GM21576 (cell line): ENCODE measurements at regions not wholly inside any gene's neighbourhood (a gene's known extent, or its start where the extent isn't known, plus 50 kb on each side); places are given as distances from the start of the nearest gene placed in this dataset.
"Not testable (repeated sequence)": the region's sequence is repeated elsewhere in the genome, so short reads cannot be mapped to it uniquely, and the experiment has no call there.

ENCODE experiments used
- ATAC-seq: cut with Tn5 transposase; IDR thresholded peaks from one replicate; pipeline ENCODE4 v1.9.1; 2021; ENCODE audit warnings: mild to moderate bottlenecking, moderate library complexity; ENCODE audit not compliant: unreplicated experiment

DNA sequence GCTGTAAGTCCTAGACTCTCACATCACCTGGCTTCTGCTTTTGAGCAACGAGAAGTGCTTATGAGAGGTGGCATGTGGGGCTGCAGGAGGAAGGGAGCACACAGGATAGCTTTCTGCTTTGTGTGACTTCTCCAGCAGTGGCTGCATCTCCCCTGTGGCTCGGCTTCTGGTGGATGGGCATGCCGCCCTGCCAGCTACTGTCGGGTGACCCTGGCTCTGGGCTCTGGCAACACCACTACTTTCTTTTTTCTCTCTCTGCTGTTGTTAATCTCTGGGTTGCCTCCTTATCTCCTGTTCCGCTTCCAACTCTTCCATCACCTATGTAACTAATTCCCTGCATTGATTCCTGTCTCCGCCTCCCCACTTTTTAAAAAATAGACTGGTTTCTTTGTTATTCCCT is 209.1 kb upstream of the DAAM1 start:
- no peak for ATAC-seq

DNA sequence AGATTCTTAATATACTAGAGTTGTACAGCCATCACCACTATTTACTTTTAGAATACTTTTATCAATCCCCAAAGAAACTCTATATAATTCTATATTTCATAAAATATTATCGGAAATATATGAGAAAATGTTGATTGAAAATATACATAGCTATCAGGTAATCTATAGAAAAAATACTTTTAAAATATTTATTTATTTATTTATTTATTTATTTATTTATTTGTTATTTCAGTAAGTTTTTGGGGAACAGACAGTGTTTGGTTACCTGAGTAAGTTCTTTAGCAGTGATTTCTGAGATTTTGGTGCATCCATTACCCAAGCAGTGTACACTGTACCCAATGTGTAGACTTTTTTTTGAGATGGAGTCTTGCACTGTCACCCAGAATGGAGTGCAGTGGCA is 206.6 kb upstream of the DAAM1 start:
- no peak for ATAC-seq

DNA sequence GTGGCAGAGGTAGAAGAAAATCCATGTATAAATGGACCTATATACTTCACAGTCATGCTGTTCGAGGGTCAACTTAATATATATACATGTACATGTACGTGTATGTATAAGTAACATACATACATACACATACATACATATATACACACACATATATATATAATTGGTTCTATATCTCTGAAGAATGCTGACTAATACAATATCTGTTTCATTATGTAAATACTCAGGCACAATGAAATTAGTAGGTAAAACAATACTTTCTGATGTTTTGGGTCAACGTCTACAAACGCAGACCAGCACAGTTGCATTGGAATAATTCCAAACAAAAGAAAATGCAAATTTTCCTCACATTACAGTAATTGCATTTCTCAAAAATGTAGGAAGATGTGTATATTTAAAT is 202.7 kb upstream of the DAAM1 start:
- ATAC-seq = no peak

DNA sequence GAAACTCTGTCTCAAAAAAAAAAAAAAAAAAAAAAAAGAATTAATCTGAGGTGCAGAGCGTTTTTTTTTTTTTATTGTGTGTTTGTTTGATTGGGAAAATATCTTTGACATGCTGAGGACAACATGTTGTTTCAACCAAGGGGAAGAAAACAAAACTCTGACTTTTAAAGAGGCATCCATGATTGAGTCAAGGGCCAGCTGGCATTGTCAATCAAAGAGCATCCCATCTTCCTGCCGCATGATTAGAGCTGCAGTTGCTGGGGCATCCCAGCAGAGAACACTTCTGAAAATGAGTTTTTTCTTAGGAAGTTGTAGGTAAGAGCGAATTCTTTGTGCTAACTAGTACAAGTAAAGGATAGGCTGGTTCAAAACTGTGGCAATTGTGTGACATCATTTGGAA is 200.9 kb upstream of the DAAM1 start:
- ATAC-seq = no peak

DNA sequence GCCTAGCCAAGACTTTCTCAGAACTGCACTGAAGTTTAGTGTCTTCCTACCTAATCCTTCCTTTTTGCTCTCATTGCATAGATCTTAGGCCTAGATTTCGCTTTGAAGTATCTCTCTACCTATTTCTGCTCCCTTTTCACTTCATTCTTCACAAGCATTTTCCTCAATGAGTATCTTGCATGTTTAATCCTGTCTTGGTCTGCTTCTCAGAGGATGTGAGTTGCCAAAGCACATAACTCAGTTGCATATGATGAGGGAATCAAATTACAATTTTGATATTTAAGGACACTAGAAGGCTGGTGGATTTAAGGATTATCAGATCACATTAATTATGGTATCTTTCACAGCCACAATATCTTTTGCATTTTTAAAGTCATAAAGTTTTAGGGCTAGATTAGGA is 195.5 kb upstream of the DAAM1 start:
- ATAC-seq = no peak

- ATAC-seq = no peak
These were observed 194.3 kb upstream of the DAAM1 start for GRCh38 chr14:58994130-58994529.

- ATAC-seq = no peak
These were observed 184.5 kb upstream of the DAAM1 start for GRCh38 chr14:59004012-59004411.

DNA sequence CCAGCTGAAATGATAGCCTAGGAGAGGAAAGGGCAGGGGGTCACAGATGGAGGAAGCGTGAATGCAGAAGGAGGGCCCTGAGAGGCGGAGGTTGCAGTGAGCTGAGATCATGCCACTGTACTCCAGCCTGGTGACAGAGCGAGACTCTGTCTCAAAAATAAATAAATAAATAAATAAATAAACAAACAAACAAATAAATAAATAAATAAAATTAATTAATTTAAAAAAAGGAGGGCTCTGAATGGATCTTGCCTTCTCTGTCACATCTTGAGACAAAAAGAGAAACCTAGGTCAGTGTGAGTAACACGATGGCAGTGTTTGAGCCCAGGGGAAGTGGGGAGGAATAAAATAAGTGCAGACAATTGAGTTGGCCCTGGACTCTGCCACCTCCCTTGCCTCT is 182.3 kb upstream of the DAAM1 start:
- ATAC-seq = not testable (repeated sequence)

GRCh38 chr14:59009967-59010366 is 178.5 kb upstream of the DAAM1 start:
- ATAC-seq = no peak

DNA sequence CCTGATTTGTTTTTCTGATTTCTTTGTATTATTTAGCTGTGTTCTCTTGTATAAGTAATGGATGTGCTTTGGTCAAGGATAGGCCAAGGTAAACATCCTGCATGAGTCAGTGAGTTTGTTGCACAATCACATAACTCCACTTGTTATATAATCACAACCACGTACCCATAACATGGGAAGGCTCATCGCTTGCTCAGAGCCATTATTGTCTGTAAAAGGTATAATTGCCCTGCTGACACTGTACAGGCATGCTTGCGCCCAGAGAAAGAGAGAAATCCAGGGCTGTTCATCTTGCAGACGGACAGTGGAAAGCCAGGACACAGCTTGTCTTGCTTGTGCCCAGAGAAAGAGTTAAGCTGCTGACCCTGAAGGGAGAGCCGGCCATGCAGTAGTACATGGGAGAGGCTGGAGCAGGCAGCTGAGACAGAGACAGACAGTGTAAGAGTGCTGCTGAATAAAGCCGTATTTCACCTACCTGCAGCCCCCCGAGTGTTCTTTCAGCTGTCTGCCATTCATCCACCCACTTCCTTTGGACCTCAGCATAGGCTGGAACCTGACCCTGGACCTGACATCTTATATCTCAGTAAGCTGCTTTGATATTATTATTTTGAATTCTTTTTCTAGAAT is 174.7 kb upstream of the DAAM1 start:
- no peak for ATAC-seq

GRCh38 chr14:59015482-59015881 is 173.0 kb upstream of the DAAM1 start:
- no peak for ATAC-seq

- ATAC-seq = no peak
These were observed 171.0 kb upstream of the DAAM1 start for GRCh38 chr14:59017285-59017965.

DNA sequence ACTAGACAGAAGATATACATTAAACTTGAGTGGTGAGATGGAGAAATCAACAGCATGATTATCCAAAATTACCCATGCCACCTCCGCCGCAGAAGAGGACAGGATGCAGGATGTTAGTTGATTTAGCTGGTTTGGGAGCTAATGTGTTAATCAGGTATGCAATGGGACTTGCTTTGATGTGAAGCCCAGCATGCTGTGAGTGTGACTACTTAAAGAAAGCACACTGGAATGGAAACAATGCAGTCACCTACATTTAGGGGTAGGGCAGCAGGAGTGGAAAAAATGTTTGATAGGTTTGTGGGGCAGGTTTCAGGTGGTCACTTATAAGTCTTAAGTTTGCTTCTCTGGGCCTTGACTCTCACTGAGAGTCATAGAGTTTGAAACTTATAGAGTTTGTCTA is 170.0 kb upstream of the DAAM1 start:
- no peak for ATAC-seq

GRCh38 chr14:59018978-59019377 is 169.5 kb upstream of the DAAM1 start:
- ATAC-seq = no peak

DNA sequence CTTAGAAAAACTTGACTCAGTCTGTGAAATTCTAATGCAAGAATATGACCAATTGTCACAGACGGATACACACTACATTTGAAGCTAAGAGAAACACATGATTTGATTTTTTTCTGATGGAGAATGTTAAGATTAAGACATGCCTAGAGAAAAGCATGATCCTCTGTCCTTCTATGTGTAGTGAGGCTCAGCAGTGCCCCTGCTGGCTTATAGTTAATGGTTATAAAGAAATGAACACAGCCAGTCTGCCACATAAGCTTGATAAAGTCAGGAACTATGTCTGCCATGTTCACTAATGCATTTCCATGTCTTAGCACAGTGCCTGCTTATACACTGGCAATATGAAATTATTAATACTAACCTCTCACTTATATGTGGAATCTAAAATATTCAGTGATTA is 168.1 kb upstream of the DAAM1 start:
- ATAC-seq = no peak

DNA sequence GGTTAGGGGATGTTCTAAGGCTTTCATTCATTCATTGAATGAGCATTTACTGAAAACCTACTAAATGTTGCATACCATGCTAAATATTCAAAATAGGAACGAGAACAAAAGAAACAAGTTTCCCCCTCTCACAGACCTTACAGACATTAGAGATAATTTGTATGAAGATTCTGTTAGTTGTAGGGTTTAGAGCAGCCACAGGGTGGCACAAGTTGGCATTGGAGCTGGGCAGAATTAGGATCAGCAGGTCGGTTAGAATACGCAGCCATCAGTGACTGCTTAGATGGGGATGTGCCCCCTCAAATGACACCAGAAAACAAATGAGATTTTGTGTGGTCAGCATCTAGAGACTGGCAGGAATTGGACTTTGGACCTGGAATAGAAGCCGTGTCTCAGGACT is 166.3 kb upstream of the DAAM1 start:
- ATAC-seq = no peak

DNA sequence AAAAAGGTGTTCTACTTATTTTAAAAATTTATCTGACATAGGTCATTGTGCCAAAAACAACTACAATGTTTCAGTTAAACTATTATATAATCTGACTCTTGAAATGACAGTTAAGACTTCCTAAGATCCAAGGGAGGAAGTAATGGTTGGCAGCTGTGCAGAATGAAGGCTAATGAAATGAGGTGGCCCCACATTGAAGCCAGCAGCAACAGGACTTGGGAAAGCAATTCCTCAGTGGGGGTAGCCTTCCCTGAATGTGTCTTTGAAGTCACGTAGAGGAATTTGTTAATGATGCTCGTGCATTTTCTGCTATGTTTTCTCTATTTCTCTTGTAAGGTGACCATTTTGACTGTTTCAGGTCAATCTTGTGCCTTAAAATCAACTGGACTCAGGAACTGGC is 162.4 kb upstream of the DAAM1 start:
- ATAC-seq = no peak

DNA sequence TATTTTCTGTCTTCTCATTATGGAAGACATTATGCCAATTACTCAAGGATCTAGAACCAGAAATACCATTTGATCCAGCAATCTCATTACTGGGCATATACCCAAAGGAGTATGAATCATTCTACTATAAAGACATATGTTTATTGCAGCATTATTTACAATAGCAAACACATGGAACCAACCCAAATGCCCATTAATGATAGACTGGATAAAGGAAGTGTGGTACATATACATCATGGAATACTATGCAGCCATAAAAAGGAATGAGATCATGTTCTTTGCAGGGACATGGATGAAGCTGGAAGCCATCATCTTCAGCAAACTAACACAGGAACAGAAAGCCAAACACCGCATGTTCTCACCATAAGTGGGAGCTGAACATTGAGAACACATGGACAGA is 161.8 kb upstream of the DAAM1 start:
- not testable (repeated sequence) for ATAC-seq

DNA sequence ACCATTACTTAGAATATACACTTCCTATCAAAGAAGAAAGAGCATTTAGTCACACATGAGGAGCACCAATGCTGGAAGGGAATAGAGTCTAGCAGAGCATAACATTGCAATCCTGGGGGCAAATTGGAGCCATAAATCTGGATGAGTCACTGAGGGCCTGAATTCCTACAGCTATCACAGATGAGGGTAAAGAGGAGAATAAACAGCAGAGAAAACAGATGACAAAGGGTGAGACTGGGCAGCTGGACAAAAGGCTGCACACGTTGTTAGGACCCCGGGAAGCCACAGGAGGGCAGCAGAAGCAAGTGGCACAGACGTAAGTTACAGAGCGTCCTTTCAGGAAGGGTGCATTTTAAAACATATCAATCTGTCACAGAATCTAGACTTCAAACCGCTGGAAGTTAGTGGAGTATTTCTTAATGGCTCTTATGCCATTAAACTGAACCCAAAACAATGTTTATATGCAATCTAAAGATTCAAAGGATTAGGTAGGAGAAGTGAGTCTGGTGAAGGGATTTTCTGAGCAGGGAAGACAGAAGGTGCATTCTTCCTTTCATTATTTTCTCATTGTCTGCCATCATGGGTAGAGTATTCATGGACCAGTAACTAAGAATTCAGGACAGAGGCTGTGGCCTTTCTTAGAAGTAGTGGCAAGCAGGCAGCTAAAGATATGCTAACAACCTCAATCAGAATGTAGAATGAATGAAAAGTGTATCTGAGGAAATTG is 159.8 kb upstream of the DAAM1 start:
- ATAC-seq = peak; percentile 88

DNA sequence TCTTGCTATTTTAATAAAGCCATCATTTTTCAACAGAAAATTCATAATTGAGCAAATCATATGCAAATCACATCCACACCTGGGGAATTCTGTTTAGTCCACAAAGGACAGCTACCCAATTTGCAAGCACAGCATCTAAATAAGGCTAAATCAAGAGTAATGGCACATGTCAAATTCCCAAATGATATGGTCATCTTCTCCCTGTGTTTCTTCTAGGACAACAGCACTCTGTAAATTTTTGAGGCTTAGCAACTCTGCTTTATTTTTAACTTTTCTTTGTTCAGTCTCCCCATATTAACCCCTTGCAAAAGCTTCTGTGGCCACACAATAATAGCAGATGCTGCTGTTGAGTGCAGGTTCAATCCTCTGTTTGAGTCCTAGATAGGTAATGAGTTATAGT is 155.6 kb upstream of the DAAM1 start:
- no peak for ATAC-seq

GRCh38 chr14:59036134-59036533 is 152.3 kb upstream of the DAAM1 start:
- no peak for ATAC-seq

GRCh38 chr14:59037086-59037485 is 151.4 kb upstream of the DAAM1 start:
- no peak for ATAC-seq
